ACC112 (cell line): ENCODE measurements at regions not wholly inside any gene's neighbourhood (a gene's known extent, or its start where the extent isn't known, plus 50 kb on each side); places are given as distances from the start of the nearest gene placed in this dataset.
A peak's percentile ranks its signal among the peaks of the same experiment; 100 is the strongest.

Experiments used
- H2AFZ ChIP-seq: fragments of 200-600 bp; sonication (generic); one replicate; pipeline ENCODE4 v1.6.0; 2017; ENCODE audit warnings: antibody characterized with exemption, low read length; ENCODE audit not compliant: unreplicated experiment
- H3K27ac ChIP-seq: fragments of 200-600 bp; sonication (generic); 2 replicates; pipeline ENCODE4 v1.5.1; 2014; ENCODE audit warnings: low read depth, mild to moderate bottlenecking, antibody characterized with exemption, low read length, moderate library complexity
- H3K27me3 ChIP-seq: fragments of 200-600 bp; sonication (generic); 2 replicates; pipeline ENCODE4 v1.6.1; 2014; ENCODE audit warnings: mild to moderate bottlenecking, antibody characterized with exemption, low read length, moderate library complexity, mixed read lengths; ENCODE audit not compliant: insufficient read depth
- H3K36me3 ChIP-seq: fragments of 200-600 bp; sonication (generic); 2 replicates; pipeline ENCODE4 v1.6.1; 2016; ENCODE audit warnings: mild to moderate bottlenecking, antibody characterized with exemption, low read length, moderate library complexity, mixed read lengths; ENCODE audit not compliant: insufficient read depth
- H3K4me1 ChIP-seq: fragments of 200-600 bp; sonication (generic); one replicate; pipeline ENCODE4 v1.6.1; 2016; ENCODE audit warnings: low read length, mixed read lengths; ENCODE audit not compliant: insufficient read depth, unreplicated experiment, control insufficient read depth
- H3K4me3 ChIP-seq: fragments of 200-600 bp; sonication (generic); 2 replicates; pipeline ENCODE4 v1.5.1; 2014; ENCODE audit warnings: mild to moderate bottlenecking, low read depth, low read length
- H3K79me2 ChIP-seq: fragments of 200-600 bp; sonication (generic); one replicate; pipeline ENCODE4 v1.6.0; 2016; ENCODE audit warnings: low read length; ENCODE audit not compliant: control insufficient read depth, unreplicated experiment, insufficient read depth

DNA sequence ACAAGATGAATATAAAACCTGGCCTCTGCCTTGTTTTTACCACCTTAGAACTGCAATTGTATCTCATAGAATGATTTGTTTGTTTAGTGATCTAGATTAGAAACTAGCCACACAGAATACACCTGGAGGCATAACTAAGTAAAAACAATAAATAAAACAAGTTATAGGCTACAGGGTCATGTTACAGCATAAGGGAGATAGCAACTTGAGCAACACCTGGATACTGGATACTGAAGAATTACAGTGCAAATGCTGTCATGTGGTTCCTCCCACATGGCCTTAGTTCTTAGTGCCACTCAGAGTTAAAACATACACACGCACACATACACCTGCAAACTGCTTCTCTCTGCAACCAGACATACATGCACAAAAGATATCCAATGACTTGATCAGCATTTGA is 563.4 kb upstream of the DPPA4 start:
- no peak overlapping the region for H3K27ac ChIP-seq
- no peaks in the 10 kb centered on the region for H3K4me1 ChIP-seq
- H3K79me2 ChIP-seq, result no peaks in the 10 kb centered on the region
- no peaks in the 10 kb centered on the region for H3K36me3 ChIP-seq
- H3K4me3 ChIP-seq, result no peak overlapping the region
- no peak overlapping the region for H2AFZ ChIP-seq
- H3K27me3 ChIP-seq, result no peaks in the 10 kb centered on the region

DNA sequence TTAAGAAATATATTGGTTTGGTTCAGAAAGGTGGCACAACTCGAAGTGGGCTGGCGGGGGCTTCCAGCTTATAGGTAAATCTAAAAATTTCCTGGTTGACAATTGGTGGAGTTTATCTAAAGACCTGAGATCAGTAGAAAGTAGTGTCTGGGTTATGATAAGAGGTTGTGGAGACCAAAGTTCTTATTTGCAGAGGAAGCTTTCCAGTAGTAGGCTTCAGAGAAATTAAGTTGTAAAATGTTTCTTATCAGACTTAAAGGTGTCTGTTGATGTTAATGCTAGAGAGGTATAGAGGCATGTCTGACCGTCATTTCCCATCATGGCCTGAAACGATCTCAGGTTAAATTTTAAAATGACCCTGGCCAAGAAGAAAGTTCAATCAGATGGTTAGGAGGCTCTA is 565.2 kb upstream of the DPPA4 start:
- Histone ChIP-seq H3K4me3 (no peak overlapping the region), H3K27ac (no peak overlapping the region), H2AFZ (no peak overlapping the region)

DNA sequence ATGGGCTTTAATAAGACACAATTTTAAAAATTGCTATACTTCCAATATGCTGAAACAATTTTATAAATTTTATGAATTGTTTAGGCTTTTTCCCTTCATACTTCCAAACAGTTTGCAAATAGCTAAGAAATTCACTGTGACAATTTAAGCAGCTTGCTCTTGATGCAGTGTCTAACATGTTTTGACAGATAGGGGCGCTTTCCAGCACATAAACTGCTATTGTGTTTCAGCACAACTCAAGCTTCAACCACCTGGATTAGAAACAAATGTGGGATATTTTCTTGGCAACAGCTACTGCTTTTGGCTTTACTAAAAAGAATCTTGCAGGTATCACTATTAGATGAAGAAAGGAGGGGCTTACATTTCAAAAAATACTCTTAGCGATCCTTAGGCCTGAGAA is 565.8 kb upstream of the DPPA4 start:
- H3K36me3 ChIP-seq, result no peaks in the 10 kb centered on the region
- H2AFZ ChIP-seq, result no peak overlapping the region
- no peaks in the 10 kb centered on the region for H3K79me2 ChIP-seq
- H3K27me3 ChIP-seq, result no peaks in the 10 kb centered on the region
- no peak overlapping the region for H3K4me3 ChIP-seq
- H3K27ac ChIP-seq, result no peak overlapping the region
- H3K4me1 ChIP-seq, result no peaks in the 10 kb centered on the region

More for the DNA sequence above, 565.2 kb upstream of the DPPA4 start:
- Histone ChIP-seq H3K4me1 (no peaks in the 10 kb centered on the region), H3K27me3 (no peaks in the 10 kb centered on the region), H3K79me2 (no peaks in the 10 kb centered on the region), H3K36me3 (no peaks in the 10 kb centered on the region)

DNA sequence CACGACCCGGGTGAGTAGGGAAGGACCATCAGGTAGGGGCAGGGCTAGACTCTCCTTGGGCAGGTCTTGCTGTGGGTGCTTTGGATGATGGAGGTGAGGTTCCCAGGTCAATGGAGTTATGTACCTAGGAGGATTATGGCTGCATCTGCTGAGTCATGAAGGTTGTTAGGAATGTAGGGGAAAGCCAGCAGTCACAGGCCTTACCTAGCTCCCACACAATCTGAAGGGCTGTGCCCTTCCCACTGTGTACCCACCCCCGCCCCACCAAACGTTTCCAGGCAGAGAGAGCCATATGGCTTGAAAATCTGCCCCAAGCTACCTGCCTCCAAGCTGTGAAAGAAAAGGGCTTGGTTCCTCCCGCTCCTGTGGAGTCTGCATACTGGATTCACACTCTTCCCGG is 573.4 kb upstream of the DPPA4 start:
- Histone ChIP-seq H3K36me3 (no peaks in the 10 kb centered on the region), H3K27ac (no peak overlapping the region), H3K79me2 (no peaks in the 10 kb centered on the region), H2AFZ (no peak overlapping the region), H3K4me3 (no peak overlapping the region), H3K4me1 (no peaks in the 10 kb centered on the region), H3K27me3 (no peaks in the 10 kb centered on the region)

DNA sequence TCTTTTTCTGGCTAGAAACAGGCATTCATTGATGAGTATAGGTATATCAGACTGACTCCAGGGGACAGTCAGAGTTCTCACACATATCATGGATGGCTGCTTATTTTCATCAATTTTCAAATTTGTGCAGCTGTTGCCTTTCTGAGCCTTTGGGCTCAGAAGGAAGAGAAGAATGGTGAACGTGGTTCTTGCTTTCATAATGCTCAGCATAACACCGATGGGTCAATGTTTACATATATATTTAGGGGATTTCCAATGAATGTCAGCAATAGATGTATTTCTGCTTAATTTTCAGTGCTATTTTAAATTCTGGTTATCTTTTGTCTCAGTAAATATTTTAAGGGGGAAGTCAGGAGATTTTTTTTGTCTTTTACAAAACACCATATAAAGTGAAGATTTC is 581.4 kb upstream of the DPPA4 start:
- Histone ChIP-seq H3K27me3 (no peaks in the 10 kb centered on the region), H3K27ac (no peak overlapping the region), H3K79me2 (no peaks in the 10 kb centered on the region), H3K36me3 (no peaks in the 10 kb centered on the region), H3K4me3 (peak overlapping the region; percentile 23; the same call in 1 of the 2 replicates), H3K4me1 (no peaks in the 10 kb centered on the region), H2AFZ (peak overlapping the region; percentile 41)

DNA sequence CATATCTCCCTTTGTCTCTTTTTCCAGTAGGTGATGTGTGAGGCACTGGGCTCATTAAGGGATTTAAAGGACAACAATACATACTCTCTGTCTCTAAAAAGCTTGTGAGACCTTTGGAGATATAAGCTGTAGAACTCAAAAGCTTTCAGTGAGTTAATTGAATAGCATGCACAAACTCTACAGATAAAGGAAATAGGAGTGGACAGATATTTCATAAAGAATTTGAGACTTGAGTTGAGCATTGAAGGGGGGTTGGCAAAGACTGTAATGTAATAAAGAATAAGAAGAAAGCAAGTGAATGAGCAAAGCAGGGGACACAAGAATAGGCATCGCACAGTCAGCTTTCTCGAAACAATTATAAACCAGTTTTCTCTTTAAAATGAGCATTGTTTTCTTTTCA is 583.4 kb upstream of the DPPA4 start:
- Histone ChIP-seq H3K4me3 (no peak overlapping the region), H3K27me3 (no peaks in the 10 kb centered on the region), H3K79me2 (no peaks in the 10 kb centered on the region), H2AFZ (no peak overlapping the region), H3K27ac (no peak overlapping the region), H3K4me1 (no peaks in the 10 kb centered on the region), H3K36me3 (no peaks in the 10 kb centered on the region)

DNA sequence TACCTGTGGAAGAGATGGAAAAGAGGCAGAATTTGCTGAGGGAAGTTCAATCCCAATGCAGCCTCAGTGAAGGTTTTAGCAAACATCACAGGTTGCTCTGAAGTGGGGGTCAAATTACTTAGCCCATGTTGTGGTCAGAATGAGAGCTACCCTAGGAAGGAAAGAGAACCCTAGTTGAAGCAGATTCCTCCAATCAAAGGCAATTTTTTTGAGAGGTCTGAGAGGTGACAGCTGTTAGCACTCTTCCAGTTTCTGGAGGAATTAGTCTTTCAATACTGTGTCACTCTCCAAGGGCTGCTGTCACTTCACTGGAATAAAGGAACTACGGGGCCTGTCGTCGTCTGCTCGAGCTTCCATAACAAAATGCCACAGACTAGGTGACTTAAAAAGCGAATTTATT is 584.2 kb upstream of the DPPA4 start:
- Histone ChIP-seq H2AFZ (no peak overlapping the region), H3K27me3 (no peaks in the 10 kb centered on the region), H3K36me3 (no peaks in the 10 kb centered on the region), H3K4me1 (peaks cover 2% of the 10 kb centered on the region), H3K4me3 (no peak overlapping the region), H3K27ac (no peak overlapping the region), H3K79me2 (no peaks in the 10 kb centered on the region)

DNA sequence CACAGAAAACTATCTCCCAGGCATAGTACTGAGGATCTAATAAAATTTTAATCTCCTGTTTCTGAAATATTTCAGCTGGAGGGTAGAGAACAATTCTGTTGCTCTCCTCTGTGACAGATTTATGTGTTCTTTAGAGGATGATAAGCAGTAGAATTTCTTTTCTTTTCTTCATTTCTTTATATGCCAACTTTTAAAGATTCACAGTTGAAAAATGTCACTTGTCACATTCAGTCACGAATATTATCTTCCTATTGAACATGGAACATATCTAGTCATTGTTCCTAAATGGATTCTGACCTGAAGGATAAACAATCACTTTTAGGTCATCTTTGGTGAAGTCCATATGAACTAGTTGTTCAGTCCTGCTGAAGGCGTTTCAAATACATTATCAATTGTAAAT is 585.5 kb upstream of the DPPA4 start:
- no peak overlapping the region for H2AFZ ChIP-seq
- H3K4me3 ChIP-seq, result no peak overlapping the region
- H3K36me3 ChIP-seq, result no peaks in the 10 kb centered on the region
- no peak overlapping the region for H3K27ac ChIP-seq
- H3K79me2 ChIP-seq, result no peaks in the 10 kb centered on the region
- no peaks in the 10 kb centered on the region for H3K27me3 ChIP-seq
- H3K4me1 ChIP-seq, result peaks cover 13% of the 10 kb centered on the region

DNA sequence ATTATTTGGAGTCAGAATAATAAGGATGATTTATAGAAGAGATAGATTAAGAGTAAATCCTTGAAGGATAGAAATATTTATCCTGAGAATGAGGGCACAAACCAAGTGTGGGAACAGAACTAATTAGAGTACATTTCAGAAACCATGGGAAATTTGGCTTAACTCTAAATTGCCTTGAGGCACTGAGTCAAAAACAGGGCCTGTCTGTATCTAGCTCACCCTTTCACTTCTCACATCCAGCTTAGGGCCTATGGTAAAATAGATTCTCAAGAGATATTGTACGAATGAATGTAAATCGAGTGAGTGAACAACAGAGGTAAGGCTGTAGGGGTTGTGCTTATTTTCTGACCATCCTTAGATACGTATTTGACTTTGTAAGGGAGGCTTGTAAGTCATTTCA is 586.1 kb upstream of the DPPA4 start:
- Histone ChIP-seq H3K36me3 (no peaks in the 10 kb centered on the region), H3K4me3 (no peak overlapping the region), H3K79me2 (no peaks in the 10 kb centered on the region), H3K27me3 (no peaks in the 10 kb centered on the region), H2AFZ (no peak overlapping the region), H3K27ac (no peak overlapping the region), H3K4me1 (peaks cover 16% of the 10 kb centered on the region)

DNA sequence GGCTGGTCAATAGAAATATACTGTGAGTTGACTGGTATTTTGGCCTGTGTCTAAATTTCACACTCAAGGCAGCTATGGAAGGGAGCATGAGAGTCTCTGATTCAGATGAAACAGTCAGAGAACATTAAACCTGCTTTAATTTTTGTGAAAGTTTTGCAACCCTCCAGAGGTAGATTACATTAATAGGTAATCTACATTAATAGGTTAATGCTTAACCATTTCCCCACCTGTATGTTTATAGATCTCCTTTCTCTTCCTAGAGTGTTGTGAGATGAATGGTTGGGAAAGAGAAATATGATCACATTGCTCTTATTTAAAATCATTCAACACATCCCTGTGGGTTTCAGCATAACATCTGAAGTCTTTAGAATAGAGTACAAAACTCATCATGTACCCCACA is 586.9 kb upstream of the DPPA4 start:
- Histone ChIP-seq H3K27ac (no peak overlapping the region), H2AFZ (no peak overlapping the region), H3K79me2 (no peaks in the 10 kb centered on the region), H3K4me3 (no peak overlapping the region), H3K36me3 (no peaks in the 10 kb centered on the region), H3K4me1 (peaks cover 16% of the 10 kb centered on the region), H3K27me3 (no peaks in the 10 kb centered on the region)

DNA sequence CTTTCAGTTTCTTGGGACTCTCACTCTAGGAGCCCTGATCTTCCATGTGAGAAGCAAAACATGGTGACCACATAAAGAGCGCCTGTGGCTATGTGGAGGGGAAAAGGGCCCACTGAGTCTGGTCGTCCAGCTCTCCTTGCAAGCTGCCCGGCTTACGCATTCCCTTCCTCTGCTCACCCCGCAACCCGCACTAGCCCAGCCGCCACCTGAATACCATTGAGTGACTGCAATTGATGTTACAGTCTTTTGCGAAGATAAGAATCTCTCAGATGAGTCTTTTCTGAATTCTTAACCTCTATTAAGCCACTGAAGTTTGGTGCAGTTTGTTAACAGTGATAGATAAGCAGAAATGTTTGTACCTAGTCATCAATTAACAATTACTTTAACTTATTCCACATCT is 589.0 kb upstream of the DPPA4 start:
- peak overlapping the region; percentile 85 for H3K27ac ChIP-seq
- no peaks in the 10 kb centered on the region for H3K79me2 ChIP-seq
- no peaks in the 10 kb centered on the region for H3K36me3 ChIP-seq
- peak overlapping the region; percentile 7 for H2AFZ ChIP-seq
- no peak overlapping the region for H3K4me3 ChIP-seq
- H3K4me1 ChIP-seq, result peaks cover 16% of the 10 kb centered on the region
- H3K27me3 ChIP-seq, result no peaks in the 10 kb centered on the region

DNA sequence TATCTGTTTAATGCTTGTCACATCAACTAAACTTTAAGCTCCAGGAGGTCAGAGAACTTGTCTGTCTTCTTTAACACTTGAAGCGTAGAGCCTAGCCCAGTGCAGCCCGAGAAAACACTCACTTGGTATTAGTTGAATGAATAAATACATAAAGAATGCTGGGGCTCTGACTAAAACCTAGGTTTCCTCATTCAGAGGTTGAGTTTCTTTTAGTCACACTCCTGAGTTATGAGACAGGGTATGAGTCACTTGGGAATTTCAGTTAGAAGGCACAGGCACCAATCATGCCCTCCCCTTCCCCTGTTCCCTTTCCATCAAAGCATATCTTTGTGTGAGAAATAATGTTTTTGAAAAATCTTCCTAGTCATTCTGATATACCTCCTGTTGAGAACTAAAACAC is 589.8 kb upstream of the DPPA4 start:
- Histone ChIP-seq H3K27me3 (no peaks in the 10 kb centered on the region), H3K36me3 (no peaks in the 10 kb centered on the region), H3K4me1 (peaks cover 16% of the 10 kb centered on the region), H3K27ac (peak overlapping the region; percentile 85), H3K4me3 (no peak overlapping the region), H2AFZ (peak overlapping the region; percentile 44), H3K79me2 (no peaks in the 10 kb centered on the region)
